Stimulated activated naive CD4-positive, alpha-beta T cell (primary cell): ENCODE measurements at regions not wholly inside any gene's neighbourhood (a gene's known extent, or its start where the extent isn't known, plus 50 kb on each side); places are given as distances from the start of the nearest gene placed in this dataset.

Experiments
- DNase-seq, 6 experiments: peaks; one replicate each; lab custom pipeline; 2025; lab: John Stamatoyannopoulos, UW

DNA sequence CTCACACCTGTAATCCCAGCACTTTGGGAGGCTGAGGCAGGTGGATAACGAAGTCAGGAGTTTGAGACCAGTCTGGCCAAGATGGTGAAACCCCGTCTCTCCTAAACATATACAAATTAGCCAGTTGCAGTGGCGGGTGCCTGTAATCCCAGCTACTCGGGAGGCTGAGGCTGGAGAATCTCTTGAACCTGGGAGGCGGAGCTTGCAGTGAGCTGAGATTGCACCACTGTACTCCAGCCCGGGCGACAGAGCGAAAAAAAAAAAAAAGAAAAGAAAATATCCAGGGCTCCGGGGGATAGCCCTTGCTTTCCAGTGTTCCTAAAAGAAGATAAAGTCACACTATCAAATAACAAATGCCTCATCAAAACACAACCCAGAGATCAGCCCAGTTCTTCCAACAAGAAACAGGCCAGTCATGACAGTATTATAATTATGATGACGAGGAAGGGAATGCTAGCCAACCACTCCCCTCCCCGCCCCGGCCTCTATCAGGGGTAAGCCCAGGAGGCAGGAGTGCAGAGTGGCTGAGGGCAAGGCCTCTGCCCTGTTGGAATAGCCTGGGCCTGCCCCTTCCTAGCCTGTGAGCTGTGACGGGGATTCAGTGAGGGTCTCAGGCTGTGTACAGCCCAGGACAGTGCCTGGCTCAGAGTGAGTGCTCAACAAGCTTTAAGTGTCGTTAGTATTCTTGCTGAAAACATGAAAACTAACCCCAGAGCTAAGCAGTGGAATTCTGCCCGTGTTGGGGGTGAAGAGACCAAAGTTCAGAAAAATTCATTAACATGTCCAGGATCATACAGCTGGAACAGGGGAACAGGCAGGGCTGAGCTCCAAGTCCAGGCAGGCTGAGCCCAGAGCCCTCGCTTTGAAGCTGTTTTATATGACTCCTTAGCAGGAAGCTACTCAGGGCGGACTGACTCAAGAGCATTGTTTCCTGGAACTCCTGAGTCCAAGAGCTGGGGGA lies 54.3 kb downstream of the FAM241B start:
- no peak for DNase-seq

DNA sequence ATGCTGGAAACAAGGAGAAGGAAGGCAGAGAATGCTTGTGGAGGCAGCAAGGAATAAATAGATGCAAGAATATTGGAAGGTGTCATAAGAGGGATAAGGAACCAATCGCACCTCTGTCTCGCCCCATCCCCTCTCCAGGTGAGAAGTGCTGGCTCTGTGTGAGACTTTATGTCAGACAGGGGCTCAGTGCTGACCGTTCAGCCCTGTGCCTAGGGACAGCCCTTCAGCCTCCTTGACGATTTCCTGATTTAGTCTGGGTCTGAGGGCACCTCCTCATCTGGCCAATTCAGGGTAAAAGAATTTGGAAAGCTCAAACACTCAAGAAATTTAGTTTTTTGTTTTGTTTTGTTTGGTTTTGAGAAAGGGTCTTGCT lies 54.9 kb downstream of the FAM241B start:
- no peak for DNase-seq

DNA sequence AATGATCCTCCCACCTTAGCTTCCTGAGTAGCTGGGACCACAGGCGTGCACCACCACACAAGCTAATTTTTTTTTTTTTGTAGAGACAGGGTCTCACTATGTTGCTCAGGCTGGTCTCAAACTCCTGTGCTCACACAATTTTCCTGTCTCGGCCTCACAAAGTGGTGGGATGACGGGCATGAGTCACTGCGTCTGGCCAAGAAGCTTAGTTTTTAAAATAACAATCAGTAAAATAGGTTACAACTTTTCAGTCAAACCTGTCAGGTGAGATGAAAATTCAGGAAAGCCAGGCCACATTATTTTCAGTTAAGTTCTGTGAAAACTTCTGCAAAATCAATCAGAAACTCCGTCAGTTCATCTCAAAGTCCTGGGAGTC lies 55.4 kb downstream of the FAM241B start:
- DNase-seq, result no peak

DNA sequence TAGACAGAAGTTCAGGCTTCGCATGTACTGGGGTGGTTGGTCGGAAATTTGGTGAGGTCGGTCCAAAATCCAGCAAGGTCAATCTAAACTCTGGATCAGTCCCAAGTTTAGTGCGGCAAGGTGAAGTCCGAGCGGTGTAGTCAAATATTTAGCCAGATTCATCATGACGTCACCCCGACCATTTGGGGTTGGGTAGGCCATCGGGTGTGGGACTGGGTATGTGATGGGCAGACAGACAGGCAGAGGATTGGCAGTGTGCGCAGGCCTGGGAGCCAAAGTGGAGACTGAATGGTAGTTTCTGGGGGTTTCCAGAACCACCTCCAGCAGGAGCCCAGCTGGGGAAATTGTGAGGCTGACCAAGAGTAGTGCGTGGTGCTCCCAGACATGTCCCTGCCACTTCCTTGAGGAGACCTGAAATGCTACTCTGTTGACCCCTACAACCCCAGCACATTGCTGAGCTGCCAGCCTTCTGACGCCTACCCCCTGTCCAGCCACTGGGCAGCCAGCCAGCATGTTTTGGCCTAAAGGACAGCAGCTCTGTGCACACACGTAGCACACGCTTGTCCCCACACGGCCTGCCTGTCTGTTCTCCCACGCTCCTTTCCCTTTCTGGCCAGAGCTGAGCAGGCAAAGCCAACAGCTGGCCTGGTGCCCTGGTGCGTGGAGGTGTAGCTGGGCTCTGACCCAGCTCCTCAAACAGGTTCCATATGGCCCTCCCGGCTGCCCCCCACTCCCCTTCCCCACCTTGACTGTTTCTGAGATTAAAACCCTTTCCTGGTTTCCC lies 55.9 kb downstream of the FAM241B start:
- DNase-seq, result no peak

DNA sequence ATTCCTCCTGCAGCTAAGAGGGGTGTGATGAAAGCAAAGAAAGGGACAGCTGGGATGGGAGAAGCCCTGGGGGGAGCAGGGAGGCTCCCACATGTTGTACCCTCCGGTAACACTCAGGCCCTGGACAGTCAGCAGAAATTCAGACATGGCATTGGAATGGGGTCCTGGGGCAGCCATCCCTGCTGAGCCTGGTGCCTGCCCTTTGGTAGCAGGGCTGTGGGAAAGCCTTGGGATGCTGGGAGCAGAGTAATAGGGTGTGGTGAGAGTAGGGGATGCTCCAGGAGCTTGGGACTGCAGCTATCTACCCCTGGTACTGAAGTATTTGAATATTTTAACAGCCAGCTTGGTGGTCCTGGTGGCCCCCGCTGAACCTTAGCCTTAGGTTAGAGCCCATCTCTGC lies 56.8 kb downstream of the FAM241B start:
- no peak for DNase-seq

DNA sequence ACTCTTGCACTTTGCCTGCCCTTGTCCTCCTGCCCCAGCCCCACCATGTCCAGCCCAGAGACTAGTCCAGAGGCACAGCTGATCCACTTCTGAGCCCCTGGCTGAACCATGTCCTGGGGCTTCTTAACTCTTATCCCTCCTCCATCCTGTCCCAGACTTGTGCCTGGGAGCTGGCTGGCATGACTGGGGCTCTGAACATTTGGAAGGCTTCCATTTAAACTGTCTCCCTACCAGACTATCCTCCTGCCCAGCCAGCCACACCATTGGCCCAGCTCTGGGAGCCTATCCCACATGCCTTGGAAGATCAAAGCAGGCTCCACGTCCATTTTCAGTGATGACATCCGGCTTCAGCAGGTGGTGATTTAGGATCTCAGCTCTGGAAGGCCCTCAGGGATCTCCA lies 57.4 kb downstream of the FAM241B start:
- DNase-seq, result no peak

DNA sequence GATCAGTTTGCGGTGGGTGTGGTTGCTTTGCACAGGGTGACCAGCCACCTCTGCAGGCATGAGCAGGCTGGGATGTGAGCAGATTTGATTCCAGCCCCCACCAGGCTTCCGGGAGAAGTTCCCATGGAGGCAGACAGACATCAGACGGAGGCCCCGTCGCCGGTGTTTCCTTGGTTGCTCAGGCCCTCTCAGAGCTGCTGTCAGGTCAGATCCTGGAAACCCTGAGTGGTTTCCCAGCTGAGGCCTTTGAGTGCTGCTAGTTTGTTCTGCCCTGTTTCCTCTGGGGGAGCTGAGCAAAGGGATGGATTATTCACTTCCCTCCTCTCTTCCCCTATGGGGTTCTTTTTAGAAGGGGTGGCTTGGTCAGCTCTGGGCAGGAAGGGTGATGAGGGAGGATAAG lies 62.2 kb downstream of the FAM241B start:
- no peak for DNase-seq

DNA sequence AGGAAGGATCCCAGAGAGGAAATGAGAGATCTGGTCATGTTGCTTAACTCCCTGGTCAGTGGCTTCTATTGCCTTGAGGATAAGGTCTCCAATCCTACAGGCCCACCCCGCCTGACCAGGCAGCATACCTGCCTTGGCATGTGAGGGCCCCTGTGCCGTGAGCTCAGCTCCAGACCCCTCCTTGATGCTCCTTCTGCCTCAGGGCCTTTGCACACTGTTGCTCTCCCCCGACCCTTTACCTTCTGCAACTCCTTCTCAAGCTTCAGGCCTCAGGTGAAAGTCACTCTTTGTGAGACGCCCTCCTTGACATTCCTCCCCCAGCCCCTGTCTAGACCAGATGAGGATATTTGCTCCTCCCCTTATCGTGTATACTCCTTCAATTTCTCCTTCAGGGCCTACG lies 62.8 kb downstream of the FAM241B start:
- DNase-seq, result no peak

DNA sequence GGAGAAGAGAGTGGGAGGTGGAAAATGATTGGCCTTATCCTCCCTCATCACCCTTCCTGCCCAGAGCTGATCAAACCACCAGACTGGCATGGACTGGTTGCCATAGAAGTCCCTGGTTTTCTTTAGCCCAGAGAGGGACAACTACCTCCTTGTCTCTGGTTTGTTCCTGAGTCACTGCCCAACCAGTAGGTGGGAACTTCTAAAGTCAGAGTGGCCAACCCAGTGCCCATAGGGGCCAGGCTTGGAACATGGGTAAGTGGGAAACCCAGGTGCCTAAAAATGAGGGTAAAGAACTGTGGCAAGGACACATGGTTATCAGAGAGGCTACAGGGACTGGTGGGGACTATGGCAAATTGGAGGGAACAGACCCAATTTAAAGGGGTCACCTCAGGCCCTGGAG lies 63.8 kb downstream of the FAM241B start:
- no peak for DNase-seq

DNA sequence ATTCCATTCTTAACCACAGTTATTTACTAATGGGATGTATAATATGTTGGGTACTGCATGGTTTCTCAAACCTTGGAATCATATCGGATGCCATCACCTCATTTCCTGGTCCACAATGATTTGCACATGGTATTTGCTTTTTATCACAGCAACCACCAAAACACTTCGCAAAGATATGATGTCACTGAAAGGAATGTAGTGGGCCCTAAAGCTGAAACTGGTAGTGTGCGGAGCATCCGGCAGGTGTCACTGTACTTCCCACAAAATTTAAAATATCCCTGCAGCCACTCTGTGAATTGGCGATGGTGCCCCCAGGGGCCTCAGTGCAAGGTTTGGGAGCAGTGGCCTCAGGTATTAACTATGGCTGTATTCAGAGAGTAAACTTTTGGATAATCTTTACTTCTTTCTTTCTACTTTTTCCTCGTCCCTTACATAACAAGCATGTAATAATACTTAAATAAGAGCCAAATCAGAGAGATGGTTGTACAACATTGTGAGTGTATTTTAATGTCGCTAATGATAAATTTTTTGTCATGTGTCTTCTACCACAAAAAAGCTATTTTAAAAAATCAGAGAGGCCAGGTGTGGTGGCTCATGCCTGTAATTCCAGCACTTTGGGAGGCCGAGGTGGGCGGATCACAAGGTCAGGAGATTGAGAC lies 66.2 kb downstream of the FAM241B start:
- no peak for DNase-seq

DNA sequence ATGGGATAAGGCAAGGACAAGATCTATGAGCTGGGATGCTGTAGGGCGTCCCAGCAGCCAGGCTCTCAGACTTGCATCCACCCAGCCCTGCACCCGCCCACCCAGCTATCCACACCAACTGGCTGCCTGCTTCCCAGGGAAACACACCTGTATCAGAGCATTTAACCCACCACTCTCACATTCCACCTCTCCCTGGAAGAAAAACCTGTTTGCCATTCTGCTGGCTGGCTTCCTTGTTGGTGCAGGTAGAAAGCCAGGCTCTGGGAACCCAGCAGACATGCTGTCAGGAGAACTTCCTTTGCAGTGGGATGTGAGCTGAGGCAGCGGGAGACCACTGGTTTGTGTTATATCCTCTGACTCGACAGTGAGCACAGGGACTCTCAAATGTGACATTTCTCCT lies 67.0 kb downstream of the FAM241B start:
- DNase-seq, result no peak

DNA sequence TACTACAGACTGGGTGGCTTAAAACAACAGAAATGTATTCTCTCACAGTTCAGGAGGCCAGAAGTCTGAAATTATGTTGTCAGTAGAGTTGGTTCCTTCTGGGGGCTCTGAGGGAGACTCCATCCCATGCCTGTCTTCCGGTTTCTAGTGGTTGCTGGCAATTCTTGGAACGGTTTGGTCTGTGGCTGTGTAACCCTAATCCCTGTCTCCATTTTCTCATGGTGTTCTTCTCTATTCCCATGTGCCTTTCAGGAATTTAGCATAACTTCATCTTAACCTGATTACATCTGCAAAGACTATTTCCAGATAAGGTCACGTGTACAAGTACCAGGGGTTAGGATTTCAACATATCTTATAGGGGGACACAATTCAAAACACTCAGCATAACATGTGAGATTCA lies 73.2 kb downstream of the FAM241B start:
- no peak for DNase-seq

DNA sequence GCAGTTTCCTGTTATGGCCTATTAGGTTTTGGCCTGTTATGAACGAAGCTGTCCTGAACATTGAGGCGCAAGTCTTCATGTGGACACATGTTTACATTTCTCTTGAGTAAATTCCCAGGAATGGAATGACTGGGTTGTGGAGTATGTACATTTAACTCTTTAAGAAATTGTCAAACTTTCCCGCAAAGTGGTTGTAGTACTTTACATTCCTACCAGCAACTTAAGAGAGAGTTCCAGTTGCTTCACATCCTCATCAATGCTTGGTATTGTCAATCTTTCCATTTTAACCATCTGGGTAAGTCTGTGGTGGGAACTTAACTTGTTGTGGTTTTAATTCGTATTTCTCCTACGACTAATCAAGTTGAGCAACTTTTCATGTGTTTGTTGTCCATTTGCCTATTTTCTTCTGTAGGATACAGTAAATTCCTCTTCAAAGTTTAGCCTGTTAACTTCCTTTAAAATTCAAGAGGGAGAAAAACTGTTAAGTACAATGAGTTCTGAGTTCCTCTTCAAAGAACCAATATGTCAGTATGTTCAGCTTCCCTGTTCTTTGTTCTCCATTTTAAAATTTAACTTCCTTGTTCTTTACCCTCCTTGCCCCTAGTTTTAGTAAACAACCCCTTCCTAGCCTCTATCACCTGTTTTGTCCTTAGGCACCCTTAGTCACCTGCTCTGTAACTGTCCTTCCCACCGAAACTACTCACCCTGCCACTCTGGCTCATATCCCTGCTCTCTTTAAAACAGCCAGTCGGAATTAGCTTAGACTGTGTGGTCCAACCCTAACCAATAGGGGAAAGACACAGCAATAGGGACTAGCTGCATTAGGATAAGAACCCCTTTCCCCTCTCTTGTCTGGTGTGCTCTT lies 74.0 kb downstream of the FAM241B start:
- no peak for DNase-seq

DNA sequence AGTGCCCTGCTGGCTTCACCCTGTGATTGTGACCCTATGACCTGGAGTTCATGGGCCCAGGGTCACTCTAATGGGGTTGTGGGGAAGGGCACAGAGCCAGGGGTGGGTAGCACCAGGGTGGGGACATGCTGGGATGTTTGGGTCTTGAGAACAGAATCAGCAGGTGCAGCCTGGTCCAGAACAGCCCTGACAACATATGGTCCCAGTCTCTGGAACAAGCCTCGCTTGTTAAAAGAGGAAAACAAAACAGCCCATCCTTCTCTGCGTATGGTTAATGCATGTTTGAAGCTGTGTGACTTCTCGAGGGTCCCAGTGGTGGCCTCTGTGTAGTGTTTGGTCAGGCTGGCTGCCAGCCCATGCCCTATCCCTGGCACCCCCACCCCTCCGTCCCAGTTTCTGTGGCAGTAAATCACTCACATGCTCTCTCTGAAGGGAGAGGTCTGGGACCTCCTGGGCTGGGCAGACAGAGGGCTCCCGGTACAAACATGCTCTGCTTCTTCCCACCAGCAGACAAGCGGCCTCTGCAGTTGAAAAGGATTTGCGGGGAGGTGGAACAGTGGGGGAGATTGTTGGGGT lies 79.4 kb downstream of the FAM241B start:
- no peak for DNase-seq

DNA sequence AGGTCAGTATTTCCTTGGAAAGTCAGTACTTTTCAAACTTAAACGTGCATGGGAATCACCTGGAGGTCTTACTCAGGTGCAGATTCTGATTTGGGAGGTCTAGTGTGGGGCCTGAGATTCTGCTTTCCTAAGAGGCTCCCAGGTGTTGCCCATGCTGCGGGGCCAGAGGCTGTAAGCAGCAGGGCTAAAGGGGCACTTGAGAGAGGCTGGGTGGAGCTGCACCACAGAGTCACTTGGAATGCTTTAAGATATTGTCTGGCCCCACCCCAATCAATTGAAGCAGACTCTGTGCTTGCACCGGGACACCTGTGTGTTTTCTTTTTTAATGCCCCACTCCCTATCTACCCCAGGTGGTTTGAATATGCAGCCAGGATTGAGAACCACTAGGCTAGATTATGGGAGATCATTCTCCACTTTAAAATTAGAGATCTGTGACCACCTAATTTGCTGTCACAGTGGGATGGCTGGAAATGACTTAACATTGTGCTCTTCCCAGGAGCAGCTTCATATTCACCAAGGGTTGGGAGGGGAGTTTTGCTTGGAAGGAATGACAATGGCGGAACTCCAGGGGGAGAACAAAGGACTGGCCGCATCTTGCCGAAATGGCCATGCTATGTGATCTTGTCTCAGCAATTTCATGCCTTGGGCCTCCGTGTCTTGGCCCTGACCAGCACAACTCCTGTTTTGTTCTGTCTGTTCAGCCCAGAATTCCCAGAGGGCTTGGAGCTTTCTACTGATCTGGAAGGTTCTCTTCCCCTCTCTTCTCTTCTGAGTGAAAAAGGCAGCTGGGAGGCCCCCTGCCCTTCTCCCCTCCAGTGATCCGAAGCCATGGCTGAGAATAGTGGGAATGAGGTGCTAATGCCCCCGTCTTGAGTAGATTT lies 80.2 kb downstream of the FAM241B start:
- no peak for DNase-seq

DNA sequence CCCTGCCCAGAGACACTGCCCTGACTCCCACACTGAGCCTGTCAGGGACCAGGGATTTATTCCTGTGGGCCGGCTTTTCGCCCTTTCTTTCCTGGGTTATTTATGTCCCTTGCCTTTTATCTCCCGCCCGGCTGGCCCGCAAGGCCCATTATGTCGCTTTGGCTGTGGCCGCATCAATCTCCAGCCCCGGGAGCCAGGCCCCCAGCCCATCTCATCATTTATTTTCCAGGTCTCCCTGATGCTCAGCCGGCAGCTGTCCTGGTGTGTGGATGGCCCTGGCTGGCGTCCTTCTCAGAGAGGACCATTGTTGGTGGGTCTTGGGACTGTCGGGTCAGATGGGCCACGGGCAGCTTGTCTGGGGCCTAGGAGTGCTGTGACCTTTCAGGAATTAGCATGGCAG lies 82.3 kb downstream of the FAM241B start:
- DNase-seq, result no peak

DNA sequence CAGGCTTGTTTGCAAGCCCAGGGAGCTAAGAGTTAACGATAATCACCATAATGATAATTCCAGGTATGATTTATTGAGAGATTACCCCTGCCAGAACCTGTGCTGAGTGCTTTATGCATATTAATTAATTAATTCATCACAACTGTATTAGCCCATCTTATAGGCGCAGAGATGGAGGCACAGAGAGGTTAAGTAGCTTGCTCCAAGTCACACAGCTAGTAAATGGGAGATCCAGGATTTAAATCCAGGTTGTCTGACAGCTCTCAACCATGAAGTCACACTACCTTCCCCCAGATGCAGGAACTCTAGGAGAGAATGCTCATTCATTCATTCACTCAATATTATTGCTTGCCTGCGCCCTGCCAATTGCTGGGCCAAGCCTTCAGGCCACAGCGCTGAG lies 84.5 kb downstream of the FAM241B start:
- DNase-seq, result no peak

DNA sequence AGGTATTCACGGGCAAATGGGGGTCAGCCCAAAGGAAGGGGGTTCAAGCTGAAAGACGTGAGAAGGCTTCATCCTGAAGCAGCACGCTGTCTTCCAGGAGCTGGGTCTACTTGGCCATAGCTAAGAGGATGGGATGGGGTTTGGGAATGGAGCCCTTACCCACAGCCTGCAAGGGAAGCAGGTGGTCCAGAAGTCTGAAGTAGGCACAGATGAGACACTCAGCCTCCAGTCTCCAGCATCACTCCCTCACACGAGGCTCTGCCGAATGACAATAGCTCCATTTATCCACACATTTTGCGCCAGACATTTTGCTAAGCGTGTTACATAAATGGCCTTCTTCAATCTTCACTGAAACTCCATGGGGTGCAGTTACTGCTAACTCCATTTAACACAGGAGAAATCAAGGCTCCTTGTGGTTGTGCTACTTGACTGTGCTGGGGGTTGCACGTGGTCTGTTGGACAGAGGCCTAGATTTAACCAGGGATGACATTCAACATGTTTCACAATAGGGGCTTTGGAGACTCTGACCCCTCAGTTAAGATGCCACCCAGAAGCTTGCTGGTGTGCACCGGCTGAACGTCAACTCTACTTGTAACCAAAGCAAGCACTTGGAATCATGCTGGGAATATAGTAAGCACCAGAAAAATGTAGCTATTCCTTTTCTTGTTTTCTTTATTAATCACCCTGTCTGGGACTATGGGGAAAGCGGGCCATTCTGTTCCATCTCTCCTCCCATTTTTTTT lies 85.3 kb downstream of the FAM241B start:
- no peak for DNase-seq

DNA sequence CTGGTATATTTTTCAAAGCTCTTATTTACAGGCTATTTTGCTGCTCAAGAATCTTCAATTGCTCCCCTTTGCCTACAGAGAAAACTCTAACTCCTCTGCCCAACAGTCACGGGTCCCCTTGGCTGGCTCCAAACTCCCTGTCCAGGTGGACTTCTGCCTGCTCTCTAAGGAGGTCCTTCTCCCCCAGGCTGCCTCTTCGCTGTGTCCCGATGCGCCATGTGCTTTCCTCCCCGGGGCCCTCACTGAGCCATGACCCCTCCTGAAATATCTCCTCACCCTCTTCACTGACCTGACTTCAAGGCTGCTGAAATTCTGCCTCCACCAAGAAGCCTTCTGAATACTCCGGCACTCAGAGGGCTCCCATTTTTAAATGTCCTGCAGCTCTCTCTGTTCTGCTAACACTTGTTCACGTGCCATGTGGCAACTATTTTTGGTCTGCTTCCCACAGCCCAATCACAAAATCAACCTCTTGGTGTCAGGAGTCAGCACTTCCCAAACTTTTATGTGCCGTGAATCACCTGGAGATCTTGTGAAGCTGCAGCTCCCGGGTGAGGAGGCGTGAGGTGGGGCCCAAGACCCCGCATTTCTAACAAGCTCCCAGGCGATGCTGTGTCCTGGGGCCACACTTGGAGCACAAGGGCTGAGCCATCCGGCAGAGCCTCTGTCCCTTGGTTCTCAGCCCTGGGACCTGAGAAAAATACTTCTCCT lies 85.7 kb upstream of the COL13A1 start:
- no peak for DNase-seq
